ENCODE measurements at regions not wholly inside any gene's neighbourhood (a gene's known extent, or its start where the extent isn't known, plus 50 kb on each side); places are given as distances from the start of the nearest gene placed in this dataset.

GRCh38 chr15:38623744-38624143, 59.1 kb upstream of the RASGRP1 start:
- TF ChIP-seq, protein P1, sequence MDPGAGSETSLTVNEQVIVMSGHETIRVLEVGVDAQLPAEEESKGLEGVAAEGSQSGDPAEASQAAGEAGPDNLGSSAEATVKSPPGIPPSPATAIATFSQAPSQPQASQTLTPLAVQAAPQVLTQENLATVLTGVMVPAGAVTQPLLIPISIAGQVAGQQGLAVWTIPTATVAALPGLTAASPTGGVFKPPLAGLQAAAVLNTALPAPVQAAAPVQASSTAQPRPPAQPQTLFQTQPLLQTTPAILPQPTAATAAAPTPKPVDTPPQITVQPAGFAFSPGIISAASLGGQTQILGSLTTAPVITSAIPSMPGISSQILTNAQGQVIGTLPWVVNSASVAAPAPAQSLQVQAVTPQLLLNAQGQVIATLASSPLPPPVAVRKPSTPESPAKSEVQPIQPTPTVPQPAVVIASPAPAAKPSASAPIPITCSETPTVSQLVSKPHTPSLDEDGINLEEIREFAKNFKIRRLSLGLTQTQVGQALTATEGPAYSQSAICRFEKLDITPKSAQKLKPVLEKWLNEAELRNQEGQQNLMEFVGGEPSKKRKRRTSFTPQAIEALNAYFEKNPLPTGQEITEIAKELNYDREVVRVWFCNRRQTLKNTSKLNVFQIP (CRISPR knock-in tag; IDR thresholded peaks at IDR 0.05; ENCODE audit: borderline replicate concordance, low read depth) = no peak
- TF ChIP-seq, protein P2, sequence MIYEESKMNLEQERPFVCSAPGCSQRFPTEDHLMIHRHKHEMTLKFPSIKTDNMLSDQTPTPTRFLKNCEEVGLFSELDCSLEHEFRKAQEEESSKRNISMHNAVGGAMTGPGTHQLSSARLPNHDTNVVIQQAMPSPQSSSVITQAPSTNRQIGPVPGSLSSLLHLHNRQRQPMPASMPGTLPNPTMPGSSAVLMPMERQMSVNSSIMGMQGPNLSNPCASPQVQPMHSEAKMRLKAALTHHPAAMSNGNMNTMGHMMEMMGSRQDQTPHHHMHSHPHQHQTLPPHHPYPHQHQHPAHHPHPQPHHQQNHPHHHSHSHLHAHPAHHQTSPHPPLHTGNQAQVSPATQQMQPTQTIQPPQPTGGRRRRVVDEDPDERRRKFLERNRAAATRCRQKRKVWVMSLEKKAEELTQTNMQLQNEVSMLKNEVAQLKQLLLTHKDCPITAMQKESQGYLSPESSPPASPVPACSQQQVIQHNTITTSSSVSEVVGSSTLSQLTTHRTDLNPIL (CRISPR knock-in tag; IDR thresholded peaks at IDR 0.05; ENCODE audit: low read depth) = no peak
- TF ChIP-seq SNAI2 (CRISPR knock-in tag; IDR thresholded peaks at IDR 0.05) (no peak), TSHZ2 (CRISPR knock-in tag; IDR thresholded peaks at IDR 0.05) (no peak), GLIS3 (CRISPR knock-in tag; IDR thresholded peaks at IDR 0.05) (no peak), ZNF8 (CRISPR knock-in tag; IDR thresholded peaks at IDR 0.05) (no peak), PATZ1 (CRISPR knock-in tag; IDR thresholded peaks at IDR 0.05; ENCODE audit: borderline replicate concordance) (no peak), CSRNP3 (CRISPR knock-in tag; IDR thresholded peaks at IDR 0.05) (no peak), ZNF565 (CRISPR knock-in tag; conservative IDR thresholded peaks at IDR 0.05; ENCODE audit: low read depth) (no peak), ZNF70 (CRISPR knock-in tag; IDR thresholded peaks at IDR 0.05) (no peak), ZFP30 (CRISPR knock-in tag; IDR thresholded peaks at IDR 0.05) (no peak), PPARA (CRISPR knock-in tag; IDR thresholded peaks at IDR 0.05; ENCODE audit: borderline replicate concordance) (no peak), TCF4 (CRISPR knock-in tag; IDR thresholded peaks at IDR 0.05; ENCODE audit: borderline replicate concordance) (no peak), ARNTL (CRISPR knock-in tag; IDR thresholded peaks at IDR 0.05; ENCODE audit: borderline replicate concordance, low read depth) (no peak), ISL1 (CRISPR knock-in tag; IDR thresholded peaks at IDR 0.05) (no peak), ZFP3 (CRISPR knock-in tag; IDR thresholded peaks at IDR 0.05) (no peak)
- no peak for ATAC-seq

DNA sequence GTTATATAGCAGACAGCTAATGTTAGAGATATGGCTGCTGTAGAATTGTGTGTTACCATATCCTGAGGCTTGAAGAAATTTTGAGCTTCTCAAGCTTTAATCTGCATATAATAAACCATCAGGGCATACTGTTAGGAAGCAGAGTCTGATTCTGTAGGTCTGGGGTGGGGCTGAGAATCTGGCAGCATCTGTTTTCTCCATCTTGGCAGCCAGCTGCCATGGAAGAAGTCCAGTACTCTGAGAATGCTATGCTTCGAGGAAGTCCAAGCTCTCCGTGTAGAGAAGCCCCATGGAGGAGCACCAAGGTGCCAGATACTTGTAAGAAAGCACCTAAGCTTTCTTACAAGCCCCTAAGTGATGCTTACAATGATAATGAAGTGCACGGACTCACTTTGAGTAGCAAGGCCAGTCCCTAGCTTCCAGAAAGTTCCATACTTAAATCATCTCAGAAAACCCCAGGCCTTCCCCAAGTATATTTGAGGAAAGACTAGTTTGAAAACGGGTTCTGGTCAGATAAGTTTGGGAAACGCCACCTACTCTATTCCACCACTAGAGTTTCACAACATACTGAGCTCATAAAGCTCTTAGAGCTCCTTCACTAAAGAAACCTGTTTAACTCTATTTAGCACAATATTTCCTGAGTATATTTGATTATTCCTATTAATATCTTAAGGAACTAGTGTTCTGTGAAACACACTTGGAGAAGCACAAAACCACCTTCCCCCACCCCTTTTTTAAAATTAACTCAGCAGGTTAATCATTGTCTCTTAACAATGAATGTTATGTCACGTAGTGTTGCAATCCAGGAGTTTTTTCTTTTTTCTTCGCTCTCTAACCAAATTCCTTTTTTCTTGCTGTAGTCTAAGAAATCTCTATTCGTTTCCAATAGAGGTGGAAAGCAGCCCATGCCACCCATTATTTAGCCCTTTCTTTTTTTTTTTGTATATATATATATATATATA, 59.9 kb upstream of the RASGRP1 start:
- ATAC-seq = no peak

More for the DNA sequence above, 59.9 kb upstream of the RASGRP1 start:
- TF ChIP-seq, protein P1 (CRISPR knock-in tag; IDR thresholded peaks at IDR 0.05; ENCODE audit: borderline replicate concordance, low read depth) = no peak
